Heart right ventricle (tissue), 16 donors: ENCODE measurements at regions not wholly inside any gene's neighbourhood (a gene's known extent, or its start where the extent isn't known, plus 50 kb on each side); places are given as distances from the start of the nearest gene placed in this dataset.

Experiments
- ATAC-seq, 8 donors: fragments of 200-7000 bp; cut with Tn5 transposase; one replicate each; pipeline ENCODE4 v1.9.1; 2020; ENCODE audit warnings: mild to moderate bottlenecking in 8 of 8, moderate library complexity in 8 of 8, moderate number of reproducible peaks in 1 of 8
- DNase-seq, 2 donors: peaks; one replicate each; pipeline ENCODE4 v3.0.0-alpha.2; 2020
- H3K27ac ChIP-seq, 10 donors: fragments of 200-600 bp; sonication (generic) in 2 of 10; one replicate each; pipeline versions ENCODE4 v1.5.0 to v1.8.0; 2020 to 2022; ENCODE audit warnings: mild to moderate bottlenecking in 3 of 10
- H3K27me3 ChIP-seq, 7 donors: fragments of 200-600 bp; one replicate each; pipeline ENCODE4 v1.8.0; 2021 to 2022; ENCODE audit warnings: mild to moderate bottlenecking in 2 of 7
- H3K36me3 ChIP-seq, 9 donors: fragments of 200-600 bp; sonication (generic) in 1 of 9; one replicate each; pipeline versions ENCODE4 v1.5.0 to v1.8.0; 2020 to 2022; ENCODE audit warnings: mild to moderate bottlenecking in 2 of 9
- H3K4me1 ChIP-seq, 9 donors: fragments of 200-600 bp; sonication (generic) in 1 of 9; one replicate each; pipeline versions ENCODE4 v1.5.0 to v1.8.0; 2020 to 2022; ENCODE audit warnings: mild to moderate bottlenecking in 4 of 9
- H3K4me3 ChIP-seq, 10 donors: fragments of 200-600 bp; sonication (generic) in 2 of 10; one replicate each; pipeline versions ENCODE4 v1.5.0 to v1.8.0; 2020 to 2022; ENCODE audit warnings: mild to moderate bottlenecking in 7 of 10, moderate library complexity in 2 of 10
- H3K9me3 ChIP-seq, 11 donors: fragments of 200-600 bp in 10 of 11; sonication (generic) in 2 of 11; one replicate each; pipeline versions ENCODE4 v1.5.0 to v1.8.0; 2013 to 2022; ENCODE audit warnings: mild to moderate bottlenecking in 2 of 11, control low read depth in 1 of 11, moderate library complexity in 1 of 11
- WGBS, 2 donors: extraction: QIAGEN DNeasy Blood & Tissue Kit; methylation state at CpG; one replicate each; pipeline ENCODE4 v1.1.7; 2013; ENCODE audit warnings: inconsistent platforms in 1 of 2; 5-methylcytosine and 5-hydroxymethylcytosine counted together
- intact Hi-C, 10 donors: fragments of 100-400 bp; cut with DNase I; formaldehyde crosslinking; loops; one replicate each; pipeline versions ENCODE4 v1.11.1 to v1.14.2; 2022
- TF ChIP-seq, protein P1 (sequence below), 9 donors: fragments of 200-600 bp; sonication (generic) in 2 of 9; IDR thresholded peaks; one replicate each; pipeline versions ENCODE4 v1.5.0 to v1.8.0; 2021 to 2022; ENCODE audit warnings: antibody characterized with exemption in 9 of 9, mild to moderate bottlenecking in 5 of 9, moderate library complexity in 1 of 9
- donor health status: Arrhythmogenic right ventricular cardiomyopathy.
- donor health status: ischemic (EF 13 %, LVEDD 7.1; RV severe dilation, severe dysfunction).
- donor health status: healthy with polysubstance abuse.
- donor health status: DM: no; HTN: yes; CAD: no.
- donor health status: DM: no; HTN: no; CAD: no.
- donor health status: ischemic (EF 25% LVEDD 6.9; RV normal size, moderate dysfunction).
- donor health status: ischemic (EF 25% LVEDD 5.7; RV mildly dilated, moderate dysfunction).
- donor health status: healthy.
- donor health status: DM: yes; HTN: yes; CAD: no.
- donor health status: Ischemic cardiomyopathy.
- donor health status: ischemic (EF 35%, LVEDD 5.7; RV mildly dilated, moderate dysfunction).
- donor health status: nonischemic (EF 11% LVEDD 7.7; RV severe dilation, severe dysfunction).
- donor health status: DM: yes; HTN: yes; CAD: no.
- donor health status: PGD.
- donor health status: ischemic (EF 29% LVEDD 5.4; RV normal size, mild dysfunction).
- donor health status: nonischemic (EF 23%, LVEDD 6.1; RV moderate dilation, normal function).

DNA sequence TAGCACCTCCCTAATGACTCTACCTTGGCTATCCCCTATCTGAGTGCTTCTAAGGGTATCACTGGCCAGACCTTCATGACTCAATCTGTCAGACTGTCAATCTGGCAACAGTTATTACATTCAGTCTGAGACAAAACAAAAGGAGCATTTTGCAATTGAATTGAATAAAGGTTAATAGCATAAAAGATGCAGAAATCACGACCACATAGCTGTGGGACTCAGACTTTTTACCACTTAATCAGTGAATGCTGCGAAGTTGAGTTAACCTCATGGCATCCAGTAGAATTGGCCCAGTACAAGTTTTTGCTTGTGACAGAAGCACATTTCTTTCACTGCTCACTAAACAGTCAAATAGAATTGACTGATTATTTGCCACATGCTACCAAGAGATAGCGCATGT lies 480.7 kb upstream of the DPPA4 start:
- WGBS, 2 donors = 37% methylated on average over 3 of the region's 3 CpGs
- intact Hi-C loops = no loop called here
- DNase-seq (no peak), ATAC-seq (no peak)
- Histone ChIP-seq H3K9me3 (no peaks in the 10 kb centered on the region), H3K4me1 (no peaks in the 10 kb centered on the region), H3K36me3 (no peaks in the 10 kb centered on the region), H3K27me3 (peaks cover 0 to 4% (median 0%) of the 10 kb centered on the region in 7 donors), H3K4me3 (no peak overlapping the region), H3K27ac (no peak overlapping the region)
- TF ChIP-seq, protein P1, sequence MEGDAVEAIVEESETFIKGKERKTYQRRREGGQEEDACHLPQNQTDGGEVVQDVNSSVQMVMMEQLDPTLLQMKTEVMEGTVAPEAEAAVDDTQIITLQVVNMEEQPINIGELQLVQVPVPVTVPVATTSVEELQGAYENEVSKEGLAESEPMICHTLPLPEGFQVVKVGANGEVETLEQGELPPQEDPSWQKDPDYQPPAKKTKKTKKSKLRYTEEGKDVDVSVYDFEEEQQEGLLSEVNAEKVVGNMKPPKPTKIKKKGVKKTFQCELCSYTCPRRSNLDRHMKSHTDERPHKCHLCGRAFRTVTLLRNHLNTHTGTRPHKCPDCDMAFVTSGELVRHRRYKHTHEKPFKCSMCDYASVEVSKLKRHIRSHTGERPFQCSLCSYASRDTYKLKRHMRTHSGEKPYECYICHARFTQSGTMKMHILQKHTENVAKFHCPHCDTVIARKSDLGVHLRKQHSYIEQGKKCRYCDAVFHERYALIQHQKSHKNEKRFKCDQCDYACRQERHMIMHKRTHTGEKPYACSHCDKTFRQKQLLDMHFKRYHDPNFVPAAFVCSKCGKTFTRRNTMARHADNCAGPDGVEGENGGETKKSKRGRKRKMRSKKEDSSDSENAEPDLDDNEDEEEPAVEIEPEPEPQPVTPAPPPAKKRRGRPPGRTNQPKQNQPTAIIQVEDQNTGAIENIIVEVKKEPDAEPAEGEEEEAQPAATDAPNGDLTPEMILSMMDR (IDR thresholded peaks at IDR 0.05) = no peak

DNA sequence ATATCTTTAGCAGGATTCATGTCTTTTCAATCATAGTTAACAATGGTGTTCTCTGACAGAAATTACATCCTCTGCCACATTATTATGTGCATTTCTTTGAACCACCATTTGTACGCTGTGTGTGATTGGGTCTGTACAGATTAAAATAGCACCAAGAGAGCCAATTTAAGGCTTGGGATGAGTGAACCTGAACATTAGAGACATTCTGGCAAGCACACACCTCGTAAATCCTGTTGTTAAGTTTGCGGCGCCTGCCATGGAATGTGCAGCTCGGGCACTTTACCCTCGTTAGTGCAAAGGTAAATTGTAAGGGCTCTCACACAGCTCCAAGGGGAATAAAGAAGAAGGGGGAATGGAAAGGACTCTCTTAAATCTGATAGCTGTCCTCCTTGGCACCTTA lies 482.4 kb upstream of the DPPA4 start:
- H3K27ac ChIP-seq = no peak overlapping the region
- no peaks in the 10 kb centered on the region for H3K9me3 ChIP-seq
- H3K27me3 ChIP-seq = no peaks in the 10 kb centered on the region
- DNase-seq (no peak), ATAC-seq (no peak)
- intact Hi-C loops = no loop called here
- H3K36me3 ChIP-seq = no peaks in the 10 kb centered on the region
- WGBS, 2 donors = 63 to 65% methylated on average over 6 of the region's 6 CpGs
- TF ChIP-seq, protein P1 (IDR thresholded peaks at IDR 0.05) = no peak
- no peaks in the 10 kb centered on the region for H3K4me1 ChIP-seq
- H3K4me3 ChIP-seq = no peak overlapping the region

- Histone ChIP-seq H3K27ac (no peak overlapping the region), H3K36me3 (no peaks in the 10 kb centered on the region), H3K4me3 (no peak overlapping the region), H3K9me3 (no peaks in the 10 kb centered on the region), H3K4me1 (no peaks in the 10 kb centered on the region), H3K27me3 (no peaks in the 10 kb centered on the region)
- 74 to 80% methylated on average over 7 of the region's 7 CpGs for WGBS, 2 donors
- no peak for ATAC-seq
- DNase-seq = no peak
- TF ChIP-seq, protein P1 (IDR thresholded peaks at IDR 0.05) = no peak
- intact Hi-C loops = no loop called here
Measured at GRCh38 chr3:109825971-109826810, 488.8 kb upstream of the DPPA4 start.

- WGBS, 2 donors = 59 to 65% methylated on average over 9 of the region's 9 CpGs
- TF ChIP-seq, protein P1 (IDR thresholded peaks at IDR 0.05) = no peak
- intact Hi-C loops = no loop called here
- no peak overlapping the region for H3K27ac ChIP-seq
- H3K4me3 ChIP-seq = no peak overlapping the region
- no peak for DNase-seq
- no peaks in the 10 kb centered on the region for H3K9me3 ChIP-seq
- no peaks in the 10 kb centered on the region for H3K36me3 ChIP-seq
- H3K27me3 ChIP-seq = no peaks in the 10 kb centered on the region
- ATAC-seq = no peak
- no peaks in the 10 kb centered on the region for H3K4me1 ChIP-seq
Measured at GRCh38 chr3:109831403-109831802, 494.1 kb upstream of the DPPA4 start.
